ENCODE measurements at regions not wholly inside any gene's neighbourhood (a gene's known extent, or its start where the extent isn't known, plus 50 kb on each side); places are given as distances from the start of the nearest gene placed in this dataset.

DNA sequence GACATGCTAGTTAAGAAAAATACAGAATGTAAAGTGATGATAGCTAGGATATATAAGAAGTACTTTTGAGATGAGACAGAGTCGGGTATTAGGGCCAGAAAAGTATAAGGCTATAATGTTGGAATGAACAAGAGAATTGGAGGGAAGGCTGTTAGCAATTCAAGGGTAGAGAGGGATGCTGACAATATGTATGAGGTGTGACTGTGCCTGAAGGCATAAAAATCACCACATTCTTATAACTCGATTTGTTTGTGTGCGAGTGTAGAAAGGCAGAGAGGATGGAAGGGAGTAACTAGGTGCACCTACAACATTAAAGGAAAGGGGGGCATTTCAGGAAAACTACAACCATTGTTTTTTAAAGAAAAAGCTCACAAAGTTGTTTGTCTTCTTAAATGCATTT is 86.0 kb downstream of the FAT4 start:
- no peak for ATAC-seq (ENCODE audit: low read depth in 2 of 2)
- H3K4me3 Mint-ChIP-seq, result no peak overlapping the region
- no peaks in the 10 kb centered on the region for H3K36me3 Mint-ChIP-seq
- DNase-seq, result no peak
- no peaks in the 10 kb centered on the region for H3K27me3 Mint-ChIP-seq
- peaks cover 0 to 3% (median 0%) of the 10 kb centered on the region in 7 donors for H3K9me3 Mint-ChIP-seq
- H3K27ac Mint-ChIP-seq, result no peak overlapping the region
- H3K4me1 Mint-ChIP-seq, result no peaks in the 10 kb centered on the region

DNA sequence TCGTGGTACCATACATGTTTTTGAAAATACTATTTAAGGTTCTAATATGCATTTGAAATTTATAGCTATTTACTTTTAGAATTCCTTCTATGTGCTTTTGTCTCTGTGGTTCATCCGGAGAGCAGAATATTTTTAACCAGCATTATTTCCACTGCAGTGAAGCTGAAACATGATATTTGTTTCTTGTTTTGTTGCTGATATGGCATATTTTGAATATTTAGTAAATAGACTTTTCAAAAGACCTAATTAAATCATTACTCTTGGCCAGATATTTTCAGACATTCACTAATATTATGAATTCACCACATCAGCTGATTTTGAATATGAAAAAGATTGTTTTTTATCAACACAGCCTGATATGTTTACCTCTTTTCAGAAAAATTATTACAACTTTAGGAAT is 87.0 kb downstream of the FAT4 start:
- Mint-ChIP-seq H3K4me1 (no peaks in the 10 kb centered on the region), H3K36me3 (no peaks in the 10 kb centered on the region), H3K9me3 (peaks cover 0 to 3% (median 0%) of the 10 kb centered on the region in 7 donors), H3K4me3 (no peak overlapping the region), H3K27me3 (no peaks in the 10 kb centered on the region), H3K27ac (no peak overlapping the region)
- DNase-seq (no peak), ATAC-seq (ENCODE audit: low read depth in 2 of 2) (no peak)

DNA sequence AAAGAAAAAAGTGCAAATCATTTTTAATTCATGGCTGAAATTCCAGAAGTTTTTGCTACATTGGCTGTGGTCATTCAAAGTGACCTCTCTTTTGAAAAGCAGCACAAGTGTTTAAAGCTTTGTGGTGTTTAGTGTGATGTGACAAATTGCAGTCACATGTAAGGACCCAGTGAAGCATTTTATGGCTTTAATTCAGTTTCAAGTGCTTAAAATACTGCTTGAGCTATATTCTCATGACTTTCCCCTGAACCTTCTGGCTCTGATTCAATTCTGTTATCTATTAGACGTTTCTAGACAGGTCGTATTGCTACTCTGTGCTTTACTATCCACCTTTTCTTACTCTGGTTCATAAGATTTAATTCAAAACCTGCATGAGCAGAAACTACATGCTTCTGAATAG is 105.8 kb downstream of the FAT4 start:
- ATAC-seq (ENCODE audit: low read depth in 2 of 2), result no peak

GRCh38 chr4:125421547-125421946 is 106.8 kb downstream of the FAT4 start:
- Mint-ChIP-seq H3K4me1 (no peaks in the 10 kb centered on the region), H3K27ac (no peak overlapping the region), H3K4me3 (no peak overlapping the region), H3K36me3 (no peaks in the 10 kb centered on the region), H3K9me3 (peaks cover 0 to 6% (median 0%) of the 10 kb centered on the region in 7 donors), H3K27me3 (no peaks in the 10 kb centered on the region)
- ATAC-seq (ENCODE audit: low read depth in 2 of 2) (no peak), DNase-seq (no peak)

More for the DNA sequence above, 105.8 kb downstream of the FAT4 start:
- Mint-ChIP-seq H3K27ac (no peak overlapping the region), H3K4me3 (no peak overlapping the region), H3K4me1 (no peaks in the 10 kb centered on the region), H3K9me3 (peaks cover 0 to 6% (median 4%) of the 10 kb centered on the region in 7 donors), H3K27me3 (no peaks in the 10 kb centered on the region), H3K36me3 (no peaks in the 10 kb centered on the region)
- no peak for DNase-seq

- ATAC-seq (ENCODE audit: low read depth in 2 of 2) (no peak), DNase-seq (no peak)
- Mint-ChIP-seq H3K27ac (no peak overlapping the region), H3K36me3 (no peaks in the 10 kb centered on the region), H3K9me3 (peaks cover 0 to 6% (median 0%) of the 10 kb centered on the region in 7 donors), H3K27me3 (no peaks in the 10 kb centered on the region), H3K4me1 (no peaks in the 10 kb centered on the region), H3K4me3 (no peak overlapping the region)
Observed at GRCh38 chr4:125423124-125423523, 108.4 kb downstream of the FAT4 start.

- H3K27ac Mint-ChIP-seq, result no peak overlapping the region
- DNase-seq, result no peak
- no peaks in the 10 kb centered on the region for H3K27me3 Mint-ChIP-seq
- H3K4me3 Mint-ChIP-seq, result no peak overlapping the region
- no peak for ATAC-seq (ENCODE audit: low read depth in 2 of 2)
- H3K9me3 Mint-ChIP-seq, result peaks cover 0 to 3% (median 0%) of the 10 kb centered on the region in 7 donors
- no peaks in the 10 kb centered on the region for H3K36me3 Mint-ChIP-seq
- H3K4me1 Mint-ChIP-seq, result no peaks in the 10 kb centered on the region
Observed at GRCh38 chr4:125428832-125429231, 114.1 kb downstream of the FAT4 start.

DNA sequence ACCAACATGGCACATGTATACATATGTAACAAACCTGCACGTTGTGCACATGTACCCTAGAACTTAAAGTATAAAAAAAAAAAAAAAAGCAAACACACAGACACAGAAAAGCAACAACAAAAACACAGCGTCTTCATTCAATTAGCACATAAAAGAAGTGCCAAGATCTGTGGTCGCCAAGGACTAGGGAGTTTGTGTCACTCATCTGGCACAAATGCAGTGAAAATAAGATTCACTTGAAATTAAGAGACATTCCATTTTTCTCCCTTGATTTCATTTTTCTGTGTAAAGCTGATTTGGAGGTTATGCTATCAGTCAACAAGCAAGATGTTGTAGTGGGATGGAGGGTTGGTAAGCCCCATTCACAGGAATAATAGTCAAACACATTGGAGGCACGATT is 115.3 kb downstream of the FAT4 start:
- H3K4me3 Mint-ChIP-seq, result no peak overlapping the region
- H3K9me3 Mint-ChIP-seq, result no peaks in the 10 kb centered on the region
- DNase-seq, result no peak
- no peaks in the 10 kb centered on the region for H3K27me3 Mint-ChIP-seq
- no peak overlapping the region for H3K27ac Mint-ChIP-seq
- H3K36me3 Mint-ChIP-seq, result no peaks in the 10 kb centered on the region
- H3K4me1 Mint-ChIP-seq, result no peaks in the 10 kb centered on the region
- ATAC-seq (ENCODE audit: low read depth in 2 of 2), result no peak

- peaks cover 0 to 6% (median 0%) of the 10 kb centered on the region in 7 donors for H3K9me3 Mint-ChIP-seq
- no peaks in the 10 kb centered on the region for H3K27me3 Mint-ChIP-seq
- no peak overlapping the region for H3K27ac Mint-ChIP-seq
- H3K4me1 Mint-ChIP-seq, result no peaks in the 10 kb centered on the region
- DNase-seq (no peak), ATAC-seq (ENCODE audit: low read depth in 2 of 2) (no peak)
- no peak overlapping the region for H3K4me3 Mint-ChIP-seq
- no peaks in the 10 kb centered on the region for H3K36me3 Mint-ChIP-seq
Observed at GRCh38 chr4:125432078-125432477, 117.3 kb downstream of the FAT4 start.

- Mint-ChIP-seq H3K4me1 (no peaks in the 10 kb centered on the region), H3K27me3 (no peaks in the 10 kb centered on the region), H3K36me3 (no peaks in the 10 kb centered on the region), H3K4me3 (no peak overlapping the region), H3K9me3 (peaks cover 0 to 6% (median 0%) of the 10 kb centered on the region in 7 donors), H3K27ac (no peak overlapping the region)
- DNase-seq (no peak), ATAC-seq (ENCODE audit: low read depth in 2 of 2) (no peak)
Observed at GRCh38 chr4:125433453-125433852, 118.7 kb downstream of the FAT4 start.

DNA sequence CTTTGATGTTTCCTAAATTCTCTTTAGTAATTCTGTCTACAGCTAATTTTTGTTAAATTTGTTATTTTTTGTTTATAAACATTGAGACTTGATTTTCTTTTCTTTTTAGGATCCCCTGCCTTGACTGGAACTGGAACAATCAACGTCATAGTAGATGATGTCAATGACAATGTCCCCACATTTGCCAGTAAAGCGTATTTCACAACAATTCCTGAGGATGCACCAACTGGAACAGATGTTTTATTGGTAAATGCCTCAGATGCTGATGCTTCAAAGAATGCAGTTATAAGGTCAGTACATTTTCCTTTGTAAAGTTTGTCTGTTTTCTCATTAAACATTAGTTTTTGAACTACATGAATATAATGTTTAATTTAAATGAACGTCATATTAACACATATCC is 119.4 kb downstream of the FAT4 start:
- no peak overlapping the region for H3K27ac Mint-ChIP-seq
- no peaks in the 10 kb centered on the region for H3K27me3 Mint-ChIP-seq
- H3K4me1 Mint-ChIP-seq, result no peaks in the 10 kb centered on the region
- H3K36me3 Mint-ChIP-seq, result no peaks in the 10 kb centered on the region
- H3K9me3 Mint-ChIP-seq, result peaks cover 0 to 7% (median 0%) of the 10 kb centered on the region in 7 donors
- DNase-seq (no peak), ATAC-seq (ENCODE audit: low read depth in 2 of 2) (no peak)
- H3K4me3 Mint-ChIP-seq, result no peak overlapping the region

- Mint-ChIP-seq H3K4me3 (no peak overlapping the region), H3K9me3 (peaks cover 0 to 8% (median 1%) of the 10 kb centered on the region in 7 donors), H3K27ac (no peak overlapping the region), H3K36me3 (no peaks in the 10 kb centered on the region), H3K27me3 (no peaks in the 10 kb centered on the region), H3K4me1 (no peaks in the 10 kb centered on the region)
- no peak for ATAC-seq (ENCODE audit: low read depth in 2 of 2)
- no peak for DNase-seq
Observed at GRCh38 chr4:125440814-125441213, 126.1 kb downstream of the FAT4 start.

GRCh38 chr4:125444166-125444565 is 129.4 kb downstream of the FAT4 start:
- DNase-seq (no peak), ATAC-seq (ENCODE audit: low read depth in 2 of 2) (no peak)
- H3K4me3 Mint-ChIP-seq, result no peak overlapping the region
- peaks cover 0 to 10% (median 1%) of the 10 kb centered on the region in 7 donors for H3K9me3 Mint-ChIP-seq
- H3K36me3 Mint-ChIP-seq, result no peaks in the 10 kb centered on the region
- H3K4me1 Mint-ChIP-seq, result no peaks in the 10 kb centered on the region
- H3K27me3 Mint-ChIP-seq, result no peaks in the 10 kb centered on the region
- H3K27ac Mint-ChIP-seq, result no peak overlapping the region

- no peaks in the 10 kb centered on the region for H3K36me3 Mint-ChIP-seq
- H3K9me3 Mint-ChIP-seq, result peaks cover 0 to 7% (median 1%) of the 10 kb centered on the region in 7 donors
- DNase-seq, result no peak
- H3K27me3 Mint-ChIP-seq, result no peaks in the 10 kb centered on the region
- H3K4me3 Mint-ChIP-seq, result no peak overlapping the region
- no peaks in the 10 kb centered on the region for H3K4me1 Mint-ChIP-seq
- no peak for ATAC-seq (ENCODE audit: low read depth in 2 of 2)
- no peak overlapping the region for H3K27ac Mint-ChIP-seq
Observed at GRCh38 chr4:125445525-125445924, 130.8 kb downstream of the FAT4 start.

DNA sequence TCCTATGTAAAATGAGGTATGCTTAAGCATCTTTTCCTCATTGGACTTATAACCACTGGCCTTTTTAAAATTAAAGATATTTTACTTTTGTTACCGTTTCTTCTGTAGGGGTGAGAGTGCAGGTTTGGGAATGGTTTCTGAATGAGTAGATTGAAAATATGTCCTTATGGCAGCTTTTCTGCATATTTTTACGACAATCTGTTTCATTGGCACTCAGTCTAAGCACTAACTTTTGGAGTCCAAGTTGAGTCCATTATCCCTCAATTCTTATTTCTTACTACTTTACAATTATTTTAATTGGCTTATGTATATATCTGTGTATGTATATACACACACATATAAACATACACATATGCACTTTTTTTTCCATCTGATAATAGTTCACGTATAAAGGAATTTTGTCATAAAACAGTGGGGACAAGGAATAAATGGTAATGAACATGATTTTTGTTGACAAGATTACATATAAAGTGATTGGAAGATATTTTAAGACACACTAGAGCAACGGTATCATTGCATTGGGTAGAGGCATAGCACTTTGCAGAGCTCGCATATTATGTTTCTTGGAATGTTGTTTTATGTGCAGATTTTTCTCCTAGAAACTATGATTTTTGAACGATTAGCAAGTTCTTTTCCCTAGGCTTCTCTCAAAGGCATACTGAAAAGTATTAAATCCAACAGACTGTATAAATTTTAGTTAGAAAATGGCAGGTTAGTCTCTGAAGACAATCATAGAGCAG is 133.0 kb downstream of the FAT4 start:
- H3K4me3 Mint-ChIP-seq, result no peak overlapping the region
- no peaks in the 10 kb centered on the region for H3K36me3 Mint-ChIP-seq
- H3K9me3 Mint-ChIP-seq, result peaks cover 0 to 8% (median 1%) of the 10 kb centered on the region in 7 donors
- no peak overlapping the region for H3K27ac Mint-ChIP-seq
- ATAC-seq (ENCODE audit: low read depth in 2 of 2) (no peak), DNase-seq (no peak)
- no peaks in the 10 kb centered on the region for H3K4me1 Mint-ChIP-seq
- no peaks in the 10 kb centered on the region for H3K27me3 Mint-ChIP-seq

DNA sequence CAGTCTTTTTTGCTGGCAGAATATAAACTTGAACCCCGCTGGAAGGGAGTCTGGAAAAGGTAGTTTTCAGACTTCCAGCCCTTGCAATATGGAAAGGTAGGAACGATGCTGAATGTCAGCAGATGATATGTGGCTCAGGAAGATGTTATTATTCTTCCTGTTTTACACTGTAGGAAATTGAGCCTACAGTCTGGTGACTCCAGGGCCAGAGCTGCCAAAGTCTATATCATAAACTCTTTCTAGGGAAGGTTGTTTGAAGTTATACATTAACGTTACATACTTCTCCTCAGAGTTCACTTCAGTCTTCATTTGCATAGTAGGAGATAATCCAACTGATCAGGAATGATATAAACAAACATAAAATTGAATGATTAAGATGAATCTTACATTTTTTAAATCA is 141.3 kb downstream of the FAT4 start:
- no peaks in the 10 kb centered on the region for H3K36me3 Mint-ChIP-seq
- no peak for DNase-seq
- no peaks in the 10 kb centered on the region for H3K27me3 Mint-ChIP-seq
- no peaks in the 10 kb centered on the region for H3K4me1 Mint-ChIP-seq
- H3K4me3 Mint-ChIP-seq, result no peak overlapping the region
- H3K9me3 Mint-ChIP-seq, result peaks cover 0 to 3% (median 0%) of the 10 kb centered on the region in 7 donors
- H3K27ac Mint-ChIP-seq, result no peak overlapping the region
- no peak for ATAC-seq (ENCODE audit: low read depth in 2 of 2)
